Stimulated activated CD8-positive, alpha-beta memory T cell treated with anti-CD3 and anti-CD28 coated beads, Interleukin-7, amount 100 ng/mL, for 1 hour (primary cell): ENCODE measurements at regions not wholly inside any gene's neighbourhood (a gene's known extent, or its start where the extent isn't known, plus 50 kb on each side); places are given as distances from the start of the nearest gene placed in this dataset.
"Not testable (repeated sequence)": the region's sequence is repeated elsewhere in the genome, so short reads cannot be mapped to it uniquely, and the experiment has no call there.

ENCODE experiments used
- DNase-seq, 2 donors: peaks; one replicate each; pipeline ENCODE4 v3.0.0-alpha.2; 2020; ENCODE audit warnings: low read depth in 2 of 2

GRCh38 chr20:16863303-16863702, 115.1 kb downstream of the OTOR start:
- DNase-seq: no peak

DNA sequence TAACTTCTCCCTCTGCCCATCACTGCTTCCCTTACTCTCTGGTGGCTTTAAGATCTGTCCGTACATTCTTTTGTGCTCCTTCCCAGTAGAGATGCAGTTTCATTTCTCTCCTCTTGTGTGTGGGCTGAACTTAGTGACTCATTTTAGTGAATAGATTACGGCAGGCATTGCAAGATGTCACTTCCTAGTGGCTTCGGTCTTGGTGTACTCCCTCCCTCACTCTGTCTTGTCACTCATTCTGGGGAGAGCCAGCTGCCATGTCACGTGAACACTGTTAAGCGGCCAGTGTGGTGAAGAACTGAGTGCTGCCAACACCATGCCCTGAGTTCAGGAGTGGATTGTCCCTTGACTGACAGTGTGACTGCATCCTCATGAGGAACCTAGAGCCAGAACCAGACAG, 115.9 kb downstream of the OTOR start:
- no peak for DNase-seq

GRCh38 chr20:16864963-16865362, 116.8 kb downstream of the OTOR start:
- no peak for DNase-seq

DNA sequence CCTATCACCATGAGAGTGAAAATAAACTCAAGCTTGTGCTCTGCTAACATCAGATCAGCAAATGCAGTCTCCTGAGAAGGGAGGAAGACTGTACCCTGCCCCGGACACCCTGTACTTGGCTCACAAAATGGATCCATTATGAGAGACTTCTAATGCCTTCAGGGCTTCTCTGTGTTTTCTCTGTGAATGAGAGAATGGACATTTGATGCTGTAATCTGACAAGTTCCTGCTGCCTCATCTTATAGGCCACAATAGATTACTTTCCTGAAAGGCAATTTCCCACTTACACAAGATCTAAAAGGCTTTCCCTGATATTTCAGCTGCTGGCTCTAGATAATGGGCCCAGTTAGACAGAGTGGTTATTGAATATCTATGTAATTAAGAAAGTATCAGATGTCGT, 117.2 kb downstream of the OTOR start:
- no peak for DNase-seq

- DNase-seq: not testable (repeated sequence)
These were observed 125.0 kb downstream of the OTOR start for GRCh38 chr20:16873124-16873523.

DNA sequence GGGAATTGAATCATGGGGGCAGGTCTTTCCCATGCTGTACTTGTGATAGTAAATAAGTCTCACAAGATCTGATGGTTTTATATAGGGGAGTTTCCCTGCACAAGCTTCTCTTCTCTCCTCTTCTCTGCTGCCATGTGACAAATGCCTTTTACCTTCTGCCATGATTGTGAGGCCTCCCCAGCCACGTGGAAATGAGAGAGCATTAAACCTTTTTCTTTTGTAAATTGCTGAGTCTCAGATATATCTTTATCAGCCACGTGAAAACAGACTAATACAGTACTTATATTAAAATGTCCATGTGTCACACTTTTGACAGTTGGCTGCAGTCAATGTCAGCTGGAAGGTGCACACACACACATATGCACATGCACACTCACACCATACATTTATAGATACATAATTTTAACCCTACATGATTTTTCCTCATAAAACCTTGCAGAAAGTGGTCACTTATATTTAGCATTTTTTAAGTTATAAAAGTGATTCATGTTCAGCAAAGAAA, 128.9 kb downstream of the OTOR start:
- no peak for DNase-seq

DNA sequence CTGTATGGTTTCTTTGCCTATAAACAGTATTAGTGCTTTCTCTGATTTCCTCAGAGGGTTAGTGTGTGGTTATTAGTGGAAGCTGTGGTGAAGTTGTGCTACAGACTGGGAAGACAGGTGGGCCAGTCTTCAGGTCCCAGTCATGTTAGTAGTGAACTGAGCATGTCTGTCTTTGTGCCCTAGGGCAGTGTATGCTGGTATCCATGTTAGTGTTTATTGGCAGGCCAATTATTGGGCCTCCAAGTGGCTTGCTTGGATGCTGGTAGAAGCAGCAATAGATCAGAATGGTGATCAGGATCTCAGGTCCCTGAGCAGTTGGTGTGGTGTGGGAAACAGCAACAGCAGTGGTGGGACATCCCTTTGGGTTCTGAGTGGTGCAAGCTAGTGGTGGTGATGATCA, 137.6 kb downstream of the OTOR start:
- DNase-seq: no peak

DNA sequence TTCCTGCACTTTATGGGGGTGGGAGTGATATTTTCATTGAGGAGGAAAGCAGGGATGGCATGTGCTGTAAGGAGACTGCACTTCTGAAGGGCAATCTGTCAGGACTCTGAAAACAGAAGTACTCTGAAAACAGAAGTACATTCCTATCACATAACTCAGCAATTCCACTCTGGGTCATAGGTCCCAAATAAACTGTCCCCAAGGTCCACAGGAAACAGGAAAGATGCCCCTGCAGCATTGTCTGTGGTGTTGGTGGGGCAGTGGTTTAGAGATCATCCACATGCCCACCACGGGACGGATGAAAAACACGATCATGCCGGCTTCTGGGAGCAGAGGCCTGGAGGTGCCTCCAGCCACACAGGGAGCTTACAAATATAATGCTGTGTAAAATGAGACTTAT, 150.3 kb downstream of the OTOR start:
- DNase-seq: no peak

GRCh38 chr20:16902662-16903061, 154.5 kb downstream of the OTOR start:
- no peak for DNase-seq

DNA sequence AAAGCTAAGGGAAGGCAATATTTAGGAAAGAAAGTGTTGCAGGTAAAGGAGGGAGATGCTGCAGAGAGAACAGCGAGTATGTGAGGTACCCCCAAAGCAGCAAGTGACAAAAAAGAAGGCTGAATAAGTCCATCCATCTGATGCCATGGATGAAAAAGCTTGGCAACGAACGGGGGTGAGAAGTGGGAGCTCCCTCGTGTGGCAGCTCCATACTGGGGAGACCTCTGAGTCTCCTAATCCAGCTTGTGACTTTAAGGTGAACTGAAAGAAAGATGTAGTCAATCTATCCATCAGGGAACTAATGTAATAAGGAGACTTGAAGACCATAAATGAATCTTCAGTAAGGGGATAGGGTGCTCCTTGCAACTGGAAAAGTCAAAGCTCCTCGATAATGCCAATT, 156.6 kb downstream of the OTOR start:
- no peak for DNase-seq

GRCh38 chr20:16914277-16914676, 166.1 kb downstream of the OTOR start:
- no peak for DNase-seq

DNA sequence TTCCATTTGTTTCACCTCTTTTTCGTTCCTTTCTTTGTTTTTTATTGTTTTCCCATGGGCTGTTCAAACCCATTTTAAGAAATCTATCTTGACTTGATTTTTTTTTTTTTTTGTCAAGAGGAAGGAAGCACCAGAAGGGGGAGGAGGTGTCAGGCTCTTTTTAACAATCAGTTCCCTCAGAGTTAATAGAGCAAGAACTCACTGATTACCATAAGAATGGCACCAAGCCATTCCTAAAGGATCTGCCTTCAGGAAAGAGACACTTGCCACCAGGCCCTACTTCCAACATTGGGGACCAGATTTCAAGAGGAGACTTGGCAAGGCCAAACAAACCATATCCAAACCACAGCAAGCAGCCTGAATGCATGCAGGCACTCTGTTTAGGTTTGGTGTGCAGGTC, 168.0 kb downstream of the OTOR start:
- no peak for DNase-seq

DNA sequence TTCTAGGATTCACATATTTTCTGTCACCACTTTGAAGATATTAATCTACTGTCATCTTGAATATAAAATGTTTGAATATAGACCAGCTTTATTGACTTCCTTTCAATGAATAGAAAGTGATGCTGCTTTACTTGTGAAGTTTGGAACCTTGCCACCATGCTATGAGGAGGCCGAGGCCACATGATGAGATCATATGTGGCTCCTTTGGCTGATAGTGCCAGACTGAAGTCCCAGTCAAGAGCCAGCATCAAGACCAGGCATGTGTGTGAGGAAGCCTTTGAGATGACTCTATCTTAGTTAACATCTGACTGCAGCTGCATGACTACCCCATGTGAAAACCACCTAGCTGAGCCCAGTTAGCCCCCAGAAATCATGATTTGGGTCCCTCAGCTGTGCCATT, 169.5 kb downstream of the OTOR start:
- no peak for DNase-seq

DNA sequence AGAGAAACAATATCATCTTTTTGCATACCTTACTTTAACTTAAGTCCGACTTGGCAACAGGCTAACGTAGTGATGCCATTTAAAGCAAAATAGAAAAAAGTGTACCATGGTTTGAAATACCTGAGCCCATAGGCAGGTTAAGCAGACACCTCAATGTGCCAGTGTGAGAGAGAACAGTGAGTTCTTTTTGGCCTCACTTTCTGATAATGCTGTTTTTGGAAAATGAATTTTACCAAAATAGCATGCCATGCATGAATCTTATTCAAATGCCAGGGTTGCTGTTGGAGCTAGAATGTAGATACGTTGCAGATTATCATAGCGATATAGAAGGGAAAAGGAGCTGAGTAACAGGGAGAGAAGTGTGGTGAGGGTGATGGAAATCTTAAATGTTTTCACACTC, 170.2 kb downstream of the OTOR start:
- DNase-seq: no peak

DNA sequence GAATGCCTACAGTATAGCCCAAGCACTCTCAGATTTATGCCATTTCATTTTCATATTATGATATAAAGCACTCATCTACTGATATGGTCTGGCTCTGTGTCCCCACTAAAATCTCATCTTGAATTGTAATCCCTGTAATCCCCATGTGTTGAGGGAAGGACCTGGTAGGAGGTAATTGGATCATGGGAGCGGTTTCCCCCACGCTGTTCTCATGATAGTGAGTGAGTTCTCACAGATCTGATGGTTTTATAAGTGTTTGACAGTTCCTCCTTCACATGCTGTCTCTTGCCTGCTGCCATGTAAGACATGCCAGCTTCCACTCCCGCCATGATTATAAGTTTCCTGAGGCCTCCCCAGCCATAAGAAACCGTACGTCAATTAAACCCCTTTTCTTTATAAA, 171.7 kb downstream of the OTOR start:
- DNase-seq: no peak

DNA sequence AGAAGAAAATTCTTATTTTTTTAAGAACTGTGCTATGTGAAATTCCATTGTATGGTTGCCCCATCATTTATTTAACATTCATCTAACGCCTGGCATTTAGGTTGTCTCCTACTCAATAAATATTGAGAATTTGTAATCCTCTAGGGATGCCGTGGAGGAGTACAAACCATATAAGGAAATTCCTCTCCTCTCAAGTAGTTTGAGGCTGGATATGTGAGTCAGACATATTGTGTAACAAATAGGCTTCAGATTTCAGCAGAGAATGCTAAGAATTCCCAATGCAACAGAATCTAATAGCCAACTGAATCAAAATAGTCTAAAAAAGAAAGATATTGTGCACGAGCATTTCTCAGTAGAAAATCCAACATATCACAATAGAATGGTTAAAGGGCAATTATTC, 174.7 kb downstream of the OTOR start:
- DNase-seq: no peak

DNA sequence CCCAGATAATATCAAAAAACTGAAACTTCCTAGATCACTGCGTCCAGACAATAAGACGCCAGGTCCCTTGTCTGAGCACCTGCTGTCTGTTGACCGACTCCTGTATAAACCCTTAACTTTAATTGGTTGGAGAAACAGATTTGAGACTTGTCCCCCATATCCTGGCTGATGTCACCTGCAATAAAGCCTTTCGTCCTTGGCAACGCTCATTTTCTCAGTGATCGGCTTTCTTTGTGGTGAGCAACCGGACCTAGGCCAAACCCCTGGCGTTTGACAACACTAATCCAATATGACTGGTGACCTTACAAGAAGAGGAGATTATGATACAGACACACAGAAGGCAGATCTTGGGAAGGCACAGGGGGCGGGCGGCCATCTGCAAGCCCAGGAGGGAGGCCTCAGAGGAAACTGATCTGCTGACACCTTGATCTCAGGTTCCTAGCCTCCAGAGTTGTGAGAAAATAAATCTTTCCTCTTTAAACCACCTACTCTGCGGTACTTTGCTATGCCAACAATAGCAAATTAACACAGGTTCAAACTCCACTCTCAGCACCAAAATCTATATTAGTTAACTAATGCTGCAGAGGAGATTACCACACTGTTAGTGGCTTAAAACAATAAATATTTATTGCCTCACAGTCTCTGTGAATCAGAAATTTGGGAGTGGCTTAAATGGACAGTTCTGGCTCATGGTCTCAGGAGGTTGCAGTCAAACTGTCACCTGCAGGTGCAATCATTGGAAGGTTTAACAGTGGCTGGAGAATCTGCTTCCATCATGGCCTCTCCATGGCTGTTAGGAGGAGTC, 178.7 kb downstream of the OTOR start:
- no peak for DNase-seq

- no peak for DNase-seq
These were observed 181.6 kb downstream of the OTOR start for GRCh38 chr20:16929756-16930155.

GRCh38 chr20:16930656-16931055, 182.5 kb downstream of the OTOR start:
- DNase-seq: no peak

DNA sequence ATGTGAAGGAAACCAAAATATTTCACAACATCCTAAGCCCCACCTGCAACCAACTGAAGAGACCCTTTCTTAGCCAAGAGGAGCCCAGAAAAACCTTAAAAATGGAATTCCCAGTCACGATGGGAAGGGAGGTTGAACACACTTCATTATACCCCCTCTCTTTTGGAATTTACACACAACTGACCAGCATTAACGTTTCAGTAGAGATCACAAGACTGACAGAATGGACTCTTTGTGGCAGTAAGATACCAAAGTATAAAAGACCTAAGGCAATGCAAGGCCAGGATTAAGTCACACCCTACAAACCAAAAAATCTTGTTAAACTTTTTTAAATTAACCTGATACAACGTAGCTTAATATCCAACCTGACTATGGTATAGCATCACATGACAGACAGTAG, 190.9 kb downstream of the OTOR start:
- no peak for DNase-seq

GRCh38 chr20:16940701-16941100, 192.5 kb downstream of the OTOR start:
- DNase-seq: no peak

DNA sequence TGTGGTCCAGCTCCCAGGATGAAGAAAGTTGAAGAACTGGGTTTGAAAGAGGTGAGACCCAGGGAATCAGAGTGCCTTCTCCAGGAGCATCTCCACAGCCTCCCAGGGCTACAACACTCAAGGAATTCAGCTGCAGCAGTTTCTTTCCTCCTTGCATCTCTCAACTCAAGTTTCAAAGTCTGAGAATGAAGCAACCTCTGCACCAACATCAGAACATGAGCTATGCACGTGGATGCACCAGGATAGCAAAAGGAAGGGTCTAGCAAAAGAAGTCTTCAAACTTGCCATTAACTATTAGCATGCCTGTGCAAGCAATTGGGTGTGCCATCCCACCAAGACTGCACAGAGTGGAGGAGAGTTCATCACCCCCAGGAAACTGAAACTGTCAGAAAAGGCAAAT, 193.9 kb downstream of the OTOR start:
- no peak for DNase-seq

GRCh38 chr20:16942756-16943155, 194.6 kb downstream of the OTOR start:
- no peak for DNase-seq

DNA sequence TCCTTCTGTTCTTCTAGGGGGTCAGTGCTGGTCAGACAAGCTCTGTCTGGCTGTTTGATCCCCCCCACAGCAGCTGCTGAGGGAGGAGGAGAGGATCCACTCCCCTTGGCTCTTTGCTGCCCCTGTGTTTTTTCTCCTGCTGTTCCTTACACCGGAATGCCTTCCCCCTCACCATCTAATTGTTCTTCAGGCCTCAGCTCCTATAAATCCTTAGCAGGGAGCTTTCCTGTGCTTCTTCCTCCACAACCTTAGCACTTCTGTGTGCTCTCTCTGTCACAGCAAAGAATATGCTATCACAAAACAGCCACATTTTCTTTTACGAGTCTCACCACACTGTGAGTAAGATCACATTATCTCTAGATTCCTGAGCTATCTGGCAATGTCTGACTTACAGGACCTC, 196.6 kb downstream of the OTOR start:
- DNase-seq: no peak
